ENCODE measurements at regions not wholly inside any gene's neighbourhood (a gene's known extent, or its start where the extent isn't known, plus 50 kb on each side); places are given as distances from the start of the nearest gene placed in this dataset.
A peak's percentile ranks its signal among the peaks of the same experiment; 100 is the strongest.

DNA sequence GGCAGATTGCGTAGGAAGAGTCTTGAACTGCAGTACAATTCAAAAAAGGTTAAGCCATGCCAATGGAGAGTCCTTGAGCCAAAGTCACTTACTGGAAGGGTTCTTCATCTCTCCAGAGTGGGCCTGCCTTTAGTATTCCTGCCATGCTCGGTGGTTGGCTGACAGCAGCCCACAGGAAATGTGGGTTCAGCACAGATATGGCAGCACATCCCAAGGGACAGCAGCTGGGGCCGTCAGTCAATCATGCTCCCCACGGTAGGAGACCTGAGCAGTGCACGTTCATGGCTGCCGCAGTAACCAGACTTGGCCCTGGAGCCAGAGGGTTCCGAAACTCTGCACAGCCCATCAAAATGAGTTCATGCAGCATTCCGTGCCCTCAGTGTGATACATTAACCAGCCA is 63.6 kb upstream of the SIRPA start:
- H3K4me3 Mint-ChIP-seq, result no peak overlapping the region
- no peak overlapping the region for H3K27ac Mint-ChIP-seq
- DNase-seq (ENCODE audit: low spot score in 2 of 2), result no peak
- H3K36me3 Mint-ChIP-seq, result no peaks in the 10 kb centered on the region
- ATAC-seq (ENCODE audit: low read depth), result no peak
- peaks cover 22% of the 10 kb centered on the region for H3K4me1 Mint-ChIP-seq
- H3K27me3 Mint-ChIP-seq, result peaks cover 2% of the 10 kb centered on the region
- no peaks in the 10 kb centered on the region for H3K9me3 Mint-ChIP-seq

DNA sequence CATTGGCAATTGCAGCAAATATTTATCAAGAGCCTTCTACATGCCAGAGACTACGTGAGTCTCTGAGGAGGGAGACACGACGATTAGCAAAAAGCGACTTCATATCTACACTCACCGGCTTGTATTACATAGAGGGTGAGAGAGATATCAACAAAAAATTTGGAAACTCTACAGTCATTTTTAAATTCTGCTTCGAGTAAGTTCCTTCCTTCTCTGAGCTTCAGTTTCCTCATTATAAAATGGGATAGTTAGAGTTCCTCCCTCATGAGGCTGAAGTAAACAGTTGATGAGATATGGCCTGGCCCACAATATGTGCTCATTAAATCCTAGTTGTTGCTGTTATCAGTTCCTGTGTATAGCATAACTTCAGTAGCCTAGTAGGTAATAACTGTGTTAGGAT is 64.1 kb upstream of the SIRPA start:
- DNase-seq (ENCODE audit: low spot score in 2 of 2), result no peak
- peaks cover 20% of the 10 kb centered on the region for H3K4me1 Mint-ChIP-seq
- no peaks in the 10 kb centered on the region for H3K9me3 Mint-ChIP-seq
- H3K27me3 Mint-ChIP-seq, result peaks cover 2% of the 10 kb centered on the region
- no peak overlapping the region for H3K4me3 Mint-ChIP-seq
- no peak overlapping the region for H3K27ac Mint-ChIP-seq
- ATAC-seq (ENCODE audit: low read depth), result no peak
- H3K36me3 Mint-ChIP-seq, result no peaks in the 10 kb centered on the region

DNA sequence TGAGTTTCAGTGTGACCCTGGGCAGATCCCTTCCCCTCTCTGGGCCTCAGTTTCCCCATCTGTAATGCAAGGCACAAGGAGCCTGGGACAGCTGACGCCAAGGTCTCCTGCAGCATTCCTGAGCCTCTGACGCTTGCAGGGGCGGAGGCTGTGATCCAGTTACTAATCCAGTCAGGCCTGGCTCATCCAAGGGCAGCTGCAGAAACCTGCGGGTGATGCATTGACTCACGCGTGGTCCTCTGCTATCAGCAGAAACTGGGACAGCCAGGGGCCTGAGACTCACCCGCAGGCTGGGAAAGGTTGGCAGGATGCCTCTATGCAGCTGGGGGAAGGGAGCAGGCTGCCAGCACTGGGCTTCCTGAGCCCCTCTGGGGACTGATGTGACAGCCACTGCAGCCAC is 65.0 kb upstream of the SIRPA start:
- peaks cover 2% of the 10 kb centered on the region for H3K27me3 Mint-ChIP-seq
- H3K4me3 Mint-ChIP-seq, result no peak overlapping the region
- no peak overlapping the region for H3K27ac Mint-ChIP-seq
- H3K36me3 Mint-ChIP-seq, result no peaks in the 10 kb centered on the region
- ATAC-seq (ENCODE audit: low read depth) (no peak), DNase-seq (ENCODE audit: low spot score in 2 of 2) (no peak)
- H3K9me3 Mint-ChIP-seq, result no peaks in the 10 kb centered on the region
- peaks cover 20% of the 10 kb centered on the region for H3K4me1 Mint-ChIP-seq

DNA sequence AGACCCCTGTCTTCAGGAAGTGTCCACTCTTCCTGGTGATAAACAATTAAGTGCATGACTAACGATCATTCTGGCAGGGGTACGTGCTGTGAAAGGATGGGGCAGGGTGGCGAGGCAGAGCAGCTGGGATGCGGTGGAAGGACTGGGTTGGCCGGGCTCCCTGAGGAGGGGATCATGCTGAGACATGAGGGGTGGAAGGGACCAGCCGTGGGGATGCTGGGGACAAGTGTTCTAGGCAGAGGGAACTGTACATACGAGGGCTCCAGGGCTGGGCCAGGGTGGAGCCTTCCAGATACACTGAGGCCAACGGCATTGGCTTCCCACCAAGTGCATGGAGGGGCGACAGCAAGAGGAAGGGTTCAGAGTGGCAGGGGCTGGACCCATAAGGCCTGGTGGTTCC is 65.7 kb upstream of the SIRPA start:
- no peaks in the 10 kb centered on the region for H3K36me3 Mint-ChIP-seq
- peaks cover 2% of the 10 kb centered on the region for H3K27me3 Mint-ChIP-seq
- no peak for ATAC-seq (ENCODE audit: low read depth)

DNA sequence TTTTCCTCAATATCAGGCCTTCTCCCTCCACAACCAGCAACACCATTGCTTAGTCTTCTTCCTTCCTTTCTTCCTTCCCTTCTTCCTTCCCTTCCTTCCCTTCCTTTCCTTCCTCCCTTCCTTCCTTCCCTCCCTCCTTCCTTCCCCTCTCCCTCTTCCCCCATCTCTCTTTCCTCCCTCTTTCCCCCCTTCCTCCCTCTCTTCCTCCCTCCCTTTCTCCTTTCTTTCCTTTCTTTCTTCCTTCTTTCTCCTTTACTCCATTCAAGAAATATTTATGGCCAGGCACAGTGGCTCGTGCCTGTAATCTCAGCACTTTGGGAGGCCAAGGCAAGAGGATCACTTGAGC is 66.4 kb upstream of the SIRPA start:
- ATAC-seq (ENCODE audit: low read depth) (no peak), DNase-seq (ENCODE audit: low spot score in 2 of 2) (no peak)
- Mint-ChIP-seq H3K4me1 (peaks cover 24% of the 10 kb centered on the region), H3K27ac (no peak overlapping the region), H3K36me3 (no peaks in the 10 kb centered on the region), H3K9me3 (peaks cover 3% of the 10 kb centered on the region), H3K4me3 (no peak overlapping the region), H3K27me3 (no peaks in the 10 kb centered on the region)

More for the DNA sequence above, 65.7 kb upstream of the SIRPA start:
- Mint-ChIP-seq H3K4me3 (no peak overlapping the region), H3K4me1 (peaks cover 20% of the 10 kb centered on the region), H3K9me3 (no peaks in the 10 kb centered on the region), H3K27ac (no peak overlapping the region)
- no peak for DNase-seq (ENCODE audit: low spot score in 2 of 2)

DNA sequence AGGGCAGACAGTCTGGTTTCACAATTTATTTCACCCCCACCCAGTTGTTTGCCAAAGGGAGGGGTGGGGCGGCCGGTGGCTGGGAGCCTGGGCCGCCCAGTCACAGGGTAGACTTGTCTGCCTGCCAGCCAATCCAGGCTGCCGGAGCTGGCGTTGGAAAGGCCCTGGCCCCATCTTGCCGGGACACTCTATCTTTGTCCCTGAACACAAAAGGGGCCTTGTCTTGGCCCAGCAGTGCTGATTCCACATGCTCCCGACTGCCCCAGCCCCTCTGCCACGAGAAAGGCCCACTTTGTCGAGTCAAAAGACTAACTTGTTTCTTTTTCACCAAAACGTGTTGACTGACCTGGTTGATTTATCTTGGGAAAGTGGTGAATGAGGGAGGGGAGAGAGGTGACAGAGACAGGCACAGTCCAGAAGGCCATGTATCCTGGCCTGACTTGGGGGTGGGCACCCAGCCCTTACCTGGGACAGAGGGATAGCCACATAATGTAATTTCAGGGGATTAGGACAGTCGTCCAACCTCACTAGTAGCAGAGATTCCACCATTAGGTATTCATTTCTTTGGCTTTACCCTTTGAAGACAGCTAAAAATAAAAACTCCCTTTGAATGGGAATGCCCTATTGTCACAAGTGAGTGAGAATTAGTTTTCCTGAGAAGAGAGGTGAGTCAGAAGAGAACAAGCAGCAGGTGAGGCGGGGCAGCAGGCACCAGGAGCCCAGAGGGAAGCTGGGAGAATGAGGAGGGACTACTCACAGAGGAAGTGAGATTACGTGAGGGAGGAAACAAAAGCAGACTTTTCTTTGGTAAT is 67.0 kb upstream of the SIRPA start:
- no peak for DNase-seq (ENCODE audit: low spot score in 2 of 2)
- peaks cover 27% of the 10 kb centered on the region for H3K4me1 Mint-ChIP-seq
- H3K27ac Mint-ChIP-seq, result no peak overlapping the region
- no peak for ATAC-seq (ENCODE audit: low read depth)
- H3K27me3 Mint-ChIP-seq, result no peaks in the 10 kb centered on the region
- H3K9me3 Mint-ChIP-seq, result peaks cover 5% of the 10 kb centered on the region
- peaks cover 2% of the 10 kb centered on the region for H3K36me3 Mint-ChIP-seq
- H3K4me3 Mint-ChIP-seq, result no peak overlapping the region

DNA sequence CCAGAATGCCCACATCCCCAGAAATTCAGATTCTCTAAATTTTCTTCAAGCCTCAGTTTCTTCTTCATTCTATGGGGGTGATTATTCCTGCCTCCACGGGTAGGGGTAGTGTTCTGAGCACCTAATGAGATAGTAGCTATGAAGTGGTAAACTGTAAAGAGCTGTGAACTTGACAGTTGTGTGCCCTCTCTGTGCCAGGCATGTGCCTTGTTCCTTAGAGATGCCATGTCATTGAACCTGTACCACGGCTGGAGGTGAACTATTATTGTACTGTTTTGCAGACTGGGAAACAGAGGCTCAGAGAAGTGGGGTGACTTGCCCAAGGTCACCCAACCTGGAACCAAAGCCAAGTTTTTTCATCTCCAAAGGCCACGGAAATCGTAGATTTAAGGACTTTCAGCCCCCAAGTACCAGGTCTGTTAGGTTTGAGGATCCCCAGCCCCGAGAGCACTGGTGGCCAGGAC is 67.7 kb upstream of the SIRPA start:
- Mint-ChIP-seq H3K27me3 (no peaks in the 10 kb centered on the region), H3K4me1 (peaks cover 27% of the 10 kb centered on the region), H3K4me3 (no peak overlapping the region), H3K36me3 (peaks cover 2% of the 10 kb centered on the region), H3K27ac (no peak overlapping the region), H3K9me3 (peaks cover 7% of the 10 kb centered on the region)
- DNase-seq (ENCODE audit: low spot score in 2 of 2) (no peak), ATAC-seq (ENCODE audit: low read depth) (no peak)

DNA sequence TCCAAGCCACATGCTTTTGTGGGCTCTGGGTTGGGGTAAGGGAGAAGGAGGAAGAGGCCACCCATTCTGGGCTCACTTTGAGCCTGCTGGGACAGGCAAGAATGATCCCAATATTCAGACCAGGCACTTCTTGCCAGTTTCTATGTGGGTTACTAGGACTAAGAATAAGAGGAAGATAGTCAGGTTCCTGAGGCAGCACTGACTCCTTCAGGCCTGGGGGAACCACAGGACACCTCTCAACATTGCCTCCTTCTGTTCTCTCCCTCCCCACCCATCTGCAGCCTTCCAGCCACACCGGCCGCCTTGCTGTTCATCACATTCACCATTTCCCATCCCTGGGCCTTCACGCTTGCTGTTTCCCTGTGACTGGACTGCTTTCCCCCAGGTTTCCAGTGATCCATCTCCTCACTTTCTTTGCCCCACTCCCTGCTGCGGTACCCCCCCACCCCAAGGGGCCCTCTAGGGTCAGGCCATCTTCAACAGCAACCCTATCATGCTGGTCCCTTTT is 69.2 kb upstream of the SIRPA start:
- ATAC-seq (ENCODE audit: low read depth) (no peak), DNase-seq (ENCODE audit: low spot score in 2 of 2) (no peak)
- Mint-ChIP-seq H3K9me3 (peaks cover 15% of the 10 kb centered on the region), H3K4me1 (peaks cover 21% of the 10 kb centered on the region), H3K27ac (no peak overlapping the region), H3K36me3 (peaks cover 5% of the 10 kb centered on the region), H3K4me3 (no peak overlapping the region), H3K27me3 (no peaks in the 10 kb centered on the region)

DNA sequence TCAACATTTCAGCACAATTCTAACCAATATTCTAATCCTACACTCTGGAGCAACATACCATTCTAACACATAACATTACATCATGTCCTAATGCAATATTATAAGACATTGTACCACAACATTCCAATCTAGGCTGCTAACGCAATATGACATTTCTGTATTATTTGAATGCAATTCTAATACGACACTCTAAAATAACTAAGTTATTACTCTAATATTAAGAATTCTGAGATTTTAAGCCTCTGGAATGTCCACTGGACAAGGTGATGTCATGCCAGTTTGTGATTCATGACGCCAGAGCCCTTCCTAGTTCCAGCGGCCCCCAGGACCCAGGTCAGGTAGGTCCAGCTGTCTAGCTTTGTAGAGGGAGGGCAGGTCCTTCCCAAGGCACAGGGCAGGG is 69.7 kb upstream of the SIRPA start:
- DNase-seq (ENCODE audit: low spot score in 2 of 2) (no peak), ATAC-seq (ENCODE audit: low read depth) (no peak)
- peaks cover 21% of the 10 kb centered on the region for H3K4me1 Mint-ChIP-seq
- no peaks in the 10 kb centered on the region for H3K27me3 Mint-ChIP-seq
- H3K9me3 Mint-ChIP-seq, result peaks cover 15% of the 10 kb centered on the region
- no peak overlapping the region for H3K4me3 Mint-ChIP-seq
- H3K27ac Mint-ChIP-seq, result no peak overlapping the region
- peaks cover 5% of the 10 kb centered on the region for H3K36me3 Mint-ChIP-seq

DNA sequence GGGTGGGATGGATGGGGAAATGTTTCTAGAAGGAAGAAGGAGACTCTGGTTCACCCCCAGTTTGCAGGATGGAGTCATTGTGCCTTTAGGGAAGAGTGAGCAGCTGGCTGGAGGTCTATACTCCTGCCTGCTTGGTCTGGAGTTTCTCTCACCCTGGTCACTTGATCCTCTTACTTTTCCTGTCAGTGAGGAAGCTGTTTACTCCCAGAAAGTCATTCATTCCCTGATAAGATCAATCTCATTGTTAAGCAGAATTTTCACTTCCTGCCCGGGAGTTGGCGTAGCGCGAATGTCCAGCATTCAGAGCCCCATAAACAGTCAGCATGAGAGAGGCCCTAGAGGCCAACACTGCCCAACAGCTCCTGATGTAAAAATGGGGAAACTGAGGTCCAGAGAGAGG is 70.4 kb upstream of the SIRPA start:
- DNase-seq (ENCODE audit: low spot score in 2 of 2) (no peak), ATAC-seq (ENCODE audit: low read depth) (no peak)
- H3K36me3 Mint-ChIP-seq, result peaks cover 5% of the 10 kb centered on the region
- peaks cover 25% of the 10 kb centered on the region for H3K4me1 Mint-ChIP-seq
- peaks cover 15% of the 10 kb centered on the region for H3K9me3 Mint-ChIP-seq
- H3K4me3 Mint-ChIP-seq, result no peak overlapping the region
- no peak overlapping the region for H3K27ac Mint-ChIP-seq
- H3K27me3 Mint-ChIP-seq, result no peaks in the 10 kb centered on the region

DNA sequence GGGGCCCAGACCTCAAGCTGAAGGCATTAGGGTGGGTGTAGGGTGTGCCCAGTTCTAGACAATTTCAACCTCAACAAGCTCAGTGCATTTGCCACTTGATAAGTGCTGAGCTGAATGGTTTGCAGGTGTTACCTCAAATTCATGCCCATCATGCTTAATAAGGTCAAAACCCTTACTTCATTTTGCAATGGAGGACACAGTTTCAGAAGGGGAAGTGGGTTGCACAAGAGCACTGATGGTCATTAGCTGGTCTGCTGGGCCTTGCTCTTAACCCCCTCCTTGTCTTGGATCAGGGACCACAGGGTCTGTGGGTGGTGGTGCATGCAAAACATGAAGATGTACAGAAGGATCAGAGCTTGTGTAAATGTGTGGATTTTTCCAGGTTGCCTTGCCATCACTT is 71.0 kb upstream of the SIRPA start:
- Mint-ChIP-seq H3K4me1 (peaks cover 25% of the 10 kb centered on the region), H3K4me3 (no peak overlapping the region), H3K9me3 (peaks cover 15% of the 10 kb centered on the region), H3K27me3 (no peaks in the 10 kb centered on the region), H3K36me3 (peaks cover 5% of the 10 kb centered on the region), H3K27ac (no peak overlapping the region)
- DNase-seq (ENCODE audit: low spot score in 2 of 2) (no peak), ATAC-seq (ENCODE audit: low read depth) (no peak)

DNA sequence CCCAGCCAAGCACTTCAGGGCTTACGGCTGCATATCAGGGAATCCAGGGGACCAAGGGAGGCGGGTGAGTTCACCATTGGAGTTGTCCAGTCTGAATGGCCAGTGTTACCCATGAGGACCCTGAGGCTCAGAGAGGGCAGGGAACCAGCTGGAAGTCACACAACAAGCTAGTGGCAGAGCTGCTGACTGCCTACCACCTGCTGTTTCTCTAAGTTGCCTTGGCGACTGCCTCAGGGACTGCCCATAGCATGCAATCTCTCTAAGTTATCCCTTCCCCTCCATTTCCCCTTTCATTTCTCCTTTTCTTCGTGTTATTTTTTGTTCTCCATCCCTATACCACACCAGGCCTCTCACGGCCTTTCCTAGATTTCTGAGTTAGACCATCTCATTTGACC is 71.8 kb upstream of the SIRPA start:
- H3K27ac Mint-ChIP-seq, result no peak overlapping the region
- peak; percentile 34 for ATAC-seq (ENCODE audit: low read depth)
- no peak overlapping the region for H3K4me3 Mint-ChIP-seq

DNA sequence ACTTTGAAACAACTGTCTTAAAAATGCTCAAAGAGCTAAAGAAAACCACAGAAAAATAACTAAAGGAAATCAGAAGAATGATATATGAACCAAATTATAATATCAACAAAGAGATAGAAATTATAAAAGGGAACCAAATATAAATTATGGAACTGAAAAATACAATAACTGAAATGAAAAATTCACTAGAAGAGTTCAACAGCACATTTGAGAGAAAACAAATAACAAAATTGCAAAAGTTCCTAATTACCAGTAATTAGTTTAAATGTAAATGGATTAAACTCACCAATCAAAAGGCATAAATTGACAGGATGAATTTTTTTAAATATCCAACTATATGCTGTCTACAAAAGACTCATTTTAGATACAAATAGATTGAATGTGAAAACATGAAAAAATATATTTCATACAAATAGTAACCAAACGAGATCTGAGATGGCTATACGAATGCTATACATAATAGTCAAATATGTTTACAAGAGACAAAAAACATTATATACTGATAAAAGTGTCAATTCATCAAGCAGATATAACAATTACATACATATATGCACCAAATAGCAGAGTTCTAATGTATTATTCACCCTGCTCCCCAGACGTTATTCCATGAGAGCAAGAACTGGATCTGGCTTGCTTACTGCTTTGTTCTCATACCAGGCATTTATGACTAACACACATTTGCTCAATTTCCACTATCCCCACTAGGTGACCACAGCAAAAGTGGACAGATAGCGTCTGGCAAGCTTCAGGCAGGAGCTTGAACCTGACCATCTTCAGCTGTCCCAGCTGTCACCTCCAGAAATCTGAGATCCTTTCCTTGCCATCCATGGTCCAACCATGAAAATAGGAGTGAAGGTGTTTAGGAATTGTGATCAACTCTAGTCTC is 72.4 kb upstream of the SIRPA start:
- no peak for ATAC-seq (ENCODE audit: low read depth)
- Mint-ChIP-seq H3K27me3 (peaks cover 5% of the 10 kb centered on the region), H3K9me3 (peaks cover 15% of the 10 kb centered on the region), H3K36me3 (peaks cover 5% of the 10 kb centered on the region), H3K4me3 (no peak overlapping the region), H3K4me1 (peaks cover 25% of the 10 kb centered on the region), H3K27ac (no peak overlapping the region)
- DNase-seq (ENCODE audit: low spot score in 2 of 2), result no peak

More for the DNA sequence above, 71.8 kb upstream of the SIRPA start:
- Mint-ChIP-seq H3K9me3 (peaks cover 15% of the 10 kb centered on the region), H3K27me3 (peaks cover 3% of the 10 kb centered on the region), H3K4me1 (peaks cover 24% of the 10 kb centered on the region), H3K36me3 (peaks cover 5% of the 10 kb centered on the region)
- DNase-seq (ENCODE audit: low spot score in 2 of 2), result no peak
